HG02870 (cell line): ENCODE measurements at regions not wholly inside any gene's neighbourhood (a gene's known extent, or its start where the extent isn't known, plus 50 kb on each side); places are given as distances from the start of the nearest gene placed in this dataset.
"Not testable (repeated sequence)": the region's sequence is repeated elsewhere in the genome, so short reads cannot be mapped to it uniquely, and the experiment has no call there.

Source experiments
- ATAC-seq: cut with Tn5 transposase; IDR thresholded peaks from one replicate; pipeline ENCODE4 v1.9.1; 2021; ENCODE audit warnings: mild to moderate bottlenecking, moderate library complexity; ENCODE audit not compliant: unreplicated experiment

DNA sequence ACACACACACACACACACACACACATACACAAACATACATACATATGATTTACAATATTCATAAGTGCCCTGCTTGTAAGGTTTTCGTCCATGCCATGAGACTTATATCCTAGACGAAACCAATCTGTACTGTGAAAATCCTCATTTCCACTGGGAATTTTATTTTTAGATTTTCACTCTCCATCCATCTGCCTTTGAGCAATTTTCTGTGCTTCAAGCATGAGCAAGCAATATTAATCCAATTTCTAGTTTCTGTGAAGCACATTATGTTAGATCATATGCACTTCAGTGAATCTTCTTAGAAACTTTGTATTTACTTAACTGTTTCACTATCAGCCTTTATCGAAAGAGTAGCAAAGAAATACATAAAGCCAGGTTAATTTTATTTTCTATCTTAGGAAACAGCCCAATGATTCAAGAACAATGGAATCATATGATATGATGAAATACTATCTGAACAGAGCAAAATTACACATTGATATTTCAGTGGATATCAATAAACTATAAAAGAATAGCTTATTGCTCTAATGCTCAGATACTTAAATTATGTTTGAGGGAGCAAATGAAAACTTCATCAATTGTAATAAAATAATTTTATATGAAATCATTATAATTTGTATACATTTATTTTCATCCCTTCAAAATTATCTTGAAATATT lies 1100.7 kb upstream of the MIR17HG start:
- no peak for ATAC-seq

DNA sequence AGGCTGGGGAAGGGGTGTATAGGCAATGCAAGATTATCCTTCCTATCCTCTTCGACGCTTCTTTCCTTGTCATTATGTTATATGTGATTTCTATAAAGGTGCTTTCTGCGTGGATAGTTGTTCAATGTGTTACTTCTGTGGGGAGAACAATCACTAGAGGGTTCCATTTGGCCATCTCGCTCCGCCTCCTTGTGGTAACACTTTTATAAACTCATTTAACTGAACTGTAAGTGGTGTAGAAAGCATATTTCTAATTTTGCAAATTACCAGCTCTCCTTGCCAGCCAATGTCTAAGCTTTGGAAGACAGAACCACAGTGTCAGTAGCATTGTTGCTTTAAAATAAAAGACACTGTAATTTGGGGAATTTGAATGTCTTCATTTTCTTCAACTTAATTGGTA lies 1093.7 kb upstream of the MIR17HG start:
- ATAC-seq = no peak

DNA sequence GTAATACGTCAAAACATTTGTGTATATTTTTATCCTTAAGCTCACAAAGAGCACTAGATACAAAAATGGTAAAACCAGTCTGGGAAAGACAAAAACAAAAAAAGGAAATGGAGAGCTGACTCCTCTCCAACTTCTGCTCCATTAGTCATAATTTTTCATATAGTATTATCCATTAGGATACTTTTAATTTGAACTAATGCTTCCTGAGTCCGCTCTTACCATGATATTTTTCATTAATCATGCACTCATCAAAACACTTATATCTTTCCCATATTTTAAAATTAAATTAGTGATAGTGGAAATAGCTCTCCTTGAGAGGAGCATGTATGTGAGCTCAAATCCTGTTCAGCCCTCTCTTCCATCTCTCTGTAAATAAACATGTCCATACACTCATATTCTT lies 1093.0 kb upstream of the MIR17HG start:
- no peak for ATAC-seq

DNA sequence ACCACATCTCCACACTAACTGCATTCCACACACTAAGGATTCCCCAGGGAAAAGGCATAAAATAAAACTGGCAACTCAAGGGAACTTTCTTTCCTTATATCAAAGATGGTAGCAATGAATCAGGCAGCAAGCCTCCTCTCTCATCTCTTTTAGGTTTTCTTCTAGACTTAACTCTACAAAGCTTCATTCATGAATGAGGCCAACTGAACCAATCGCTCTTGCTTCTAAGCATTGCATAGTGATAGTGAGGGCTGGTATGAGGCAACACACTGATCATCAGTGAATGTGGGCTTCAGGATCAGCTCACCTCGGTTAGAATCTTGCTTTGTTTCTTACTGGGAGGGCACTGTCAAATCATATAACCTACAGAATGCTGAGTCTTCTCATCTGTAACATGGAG lies 1090.7 kb upstream of the MIR17HG start:
- no peak for ATAC-seq

DNA sequence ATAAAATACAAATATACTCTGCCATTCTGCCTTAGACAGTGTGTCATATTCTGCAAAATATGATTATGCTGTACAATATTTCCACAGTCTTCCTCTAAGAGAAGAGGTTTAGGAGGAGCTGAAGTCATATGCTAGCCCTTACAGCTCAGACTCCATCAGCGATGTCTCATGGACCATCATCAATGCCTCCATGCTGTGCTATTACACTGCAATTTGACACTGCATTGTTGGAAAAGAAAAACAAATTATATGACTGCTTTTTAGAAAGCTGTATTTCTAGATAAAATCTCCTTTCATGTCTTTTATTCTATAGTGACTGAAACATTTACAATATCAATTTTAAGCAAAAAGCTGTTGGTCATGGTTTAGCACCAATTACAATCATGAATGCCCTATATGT lies 1089.4 kb upstream of the MIR17HG start:
- ATAC-seq = no peak

DNA sequence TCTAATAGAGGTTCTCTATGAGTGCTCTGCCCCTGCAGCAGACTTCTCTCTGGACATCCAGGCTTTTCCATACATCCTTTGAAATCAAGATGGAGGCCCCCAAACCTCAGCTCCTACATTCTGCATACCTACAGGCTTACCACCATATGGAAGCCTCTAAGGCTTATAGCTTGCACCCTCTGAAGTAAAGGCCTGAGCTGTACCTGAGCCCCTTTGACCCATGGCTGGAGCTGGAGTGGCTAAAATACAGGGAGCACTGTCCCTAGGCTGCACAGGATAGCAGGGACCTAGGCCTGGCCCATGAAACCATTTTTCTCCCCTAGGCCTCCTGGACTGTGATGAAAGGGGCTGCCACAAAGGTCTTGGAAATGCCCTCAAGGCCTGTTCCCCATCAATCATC lies 1086.1 kb upstream of the MIR17HG start:
- no peak for ATAC-seq

DNA sequence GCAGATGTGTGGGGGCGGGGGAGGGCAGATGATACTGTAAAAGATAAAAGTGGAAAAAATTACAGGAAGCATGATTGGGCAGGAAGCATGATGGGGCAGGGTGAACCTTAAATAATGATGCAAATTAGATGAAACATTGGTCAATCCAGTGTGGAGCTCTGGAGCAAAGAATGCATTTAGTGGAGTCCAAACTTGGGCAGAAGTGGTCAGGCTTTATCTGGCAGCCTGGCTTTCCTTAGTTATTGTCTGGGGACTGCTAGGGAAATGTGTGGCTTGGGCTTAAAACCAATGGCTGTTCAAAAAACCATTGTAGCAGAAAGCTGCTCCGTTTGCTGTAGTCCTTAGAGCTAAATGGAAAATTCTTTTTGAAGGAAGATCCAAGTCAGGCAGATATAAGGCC lies 1077.3 kb upstream of the MIR17HG start:
- ATAC-seq = no peak

DNA sequence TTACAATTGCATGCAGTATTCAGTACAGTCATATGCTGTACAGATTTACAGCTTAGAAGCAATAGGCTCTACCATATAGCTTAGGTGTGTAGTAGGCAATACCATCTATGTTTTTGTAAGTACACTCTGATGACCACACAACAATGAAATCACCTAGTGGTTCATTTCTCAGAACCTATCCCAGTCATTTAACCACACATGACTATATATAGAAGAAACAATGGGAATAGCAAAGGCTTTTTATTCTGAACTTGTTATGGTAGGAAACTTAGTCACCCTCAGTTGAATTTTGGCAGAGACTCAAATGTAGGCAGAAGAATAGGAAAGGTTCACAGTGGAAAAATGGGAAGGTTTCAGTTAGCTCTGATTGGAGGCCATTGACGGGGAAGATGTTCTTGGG lies 1075.1 kb upstream of the MIR17HG start:
- ATAC-seq = no peak

DNA sequence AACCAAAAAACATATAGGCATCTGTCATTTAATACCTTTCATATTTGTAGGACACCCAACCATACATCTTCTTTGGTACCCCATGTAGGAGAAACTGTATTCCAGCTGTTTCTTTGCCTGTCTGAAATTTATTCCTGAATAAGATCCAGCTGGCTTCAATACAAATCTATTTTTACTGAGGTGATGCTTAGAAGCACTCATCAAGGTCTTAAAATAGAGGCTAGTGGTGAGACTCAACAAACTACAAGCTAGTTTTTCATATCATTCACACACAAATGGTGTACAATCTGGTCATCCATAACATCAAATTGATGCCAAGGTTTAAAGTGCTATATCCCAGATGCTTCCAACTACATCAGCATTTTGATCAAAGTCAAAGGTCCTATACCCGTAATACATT lies 1071.3 kb upstream of the MIR17HG start:
- ATAC-seq = no peak

DNA sequence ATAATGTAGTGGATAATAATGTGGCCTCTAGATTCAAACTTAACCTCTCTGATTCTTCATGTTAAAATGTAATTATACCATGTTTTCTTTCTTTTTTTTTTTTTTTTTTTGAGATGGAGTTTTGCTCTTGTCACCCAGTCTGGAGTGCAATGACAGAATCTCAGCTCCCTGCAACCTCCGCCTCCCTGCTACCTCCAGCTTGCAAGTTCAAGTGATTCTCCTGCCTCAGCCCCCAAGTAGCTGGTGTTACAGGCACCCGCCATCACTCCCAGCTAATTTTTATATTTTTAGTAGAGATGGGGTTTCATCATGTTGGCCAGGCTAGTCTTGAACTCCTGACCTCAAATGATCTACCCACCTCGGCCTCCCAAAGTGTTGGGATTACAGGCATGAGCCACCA lies 1069.3 kb upstream of the MIR17HG start:
- ATAC-seq = not testable (repeated sequence)

DNA sequence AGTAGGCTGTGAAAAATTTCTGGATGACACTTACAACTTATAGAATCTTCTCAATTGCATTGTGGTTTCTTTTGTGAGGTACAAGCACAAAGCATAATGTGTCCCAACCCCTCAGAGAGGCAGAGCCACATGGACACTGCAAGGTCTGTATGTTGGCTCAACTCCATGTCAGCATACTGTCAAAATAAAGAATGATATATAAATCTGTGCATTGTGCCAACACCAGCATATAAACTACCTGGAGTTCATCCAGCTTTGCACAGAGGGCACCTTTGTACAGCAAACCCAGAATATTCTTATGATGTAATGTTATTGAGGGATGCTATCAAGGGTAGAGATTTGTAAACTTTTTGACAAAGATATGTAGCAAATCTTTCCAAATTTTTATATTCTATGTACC lies 1065.8 kb upstream of the MIR17HG start:
- ATAC-seq = no peak

DNA sequence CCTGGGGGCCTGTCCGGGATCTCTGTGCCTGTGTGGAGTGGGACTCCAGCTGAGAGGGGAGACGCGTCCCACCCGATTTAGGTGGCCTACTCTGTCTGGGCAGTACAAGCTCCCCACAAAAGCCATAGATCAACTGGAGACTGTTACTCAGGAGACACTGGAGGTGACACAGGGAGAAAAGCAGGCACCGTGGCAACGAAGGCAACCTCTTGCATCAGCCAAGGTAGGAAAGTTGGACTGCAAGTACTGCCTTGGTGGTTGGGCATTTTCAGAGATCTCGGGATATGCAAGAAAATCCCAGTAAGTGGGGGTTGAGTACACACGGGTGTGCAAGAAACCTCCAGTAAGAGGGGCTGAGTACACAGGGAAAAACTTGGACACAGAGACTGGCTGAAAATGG lies 1060.0 kb upstream of the MIR17HG start:
- ATAC-seq = no peak

DNA sequence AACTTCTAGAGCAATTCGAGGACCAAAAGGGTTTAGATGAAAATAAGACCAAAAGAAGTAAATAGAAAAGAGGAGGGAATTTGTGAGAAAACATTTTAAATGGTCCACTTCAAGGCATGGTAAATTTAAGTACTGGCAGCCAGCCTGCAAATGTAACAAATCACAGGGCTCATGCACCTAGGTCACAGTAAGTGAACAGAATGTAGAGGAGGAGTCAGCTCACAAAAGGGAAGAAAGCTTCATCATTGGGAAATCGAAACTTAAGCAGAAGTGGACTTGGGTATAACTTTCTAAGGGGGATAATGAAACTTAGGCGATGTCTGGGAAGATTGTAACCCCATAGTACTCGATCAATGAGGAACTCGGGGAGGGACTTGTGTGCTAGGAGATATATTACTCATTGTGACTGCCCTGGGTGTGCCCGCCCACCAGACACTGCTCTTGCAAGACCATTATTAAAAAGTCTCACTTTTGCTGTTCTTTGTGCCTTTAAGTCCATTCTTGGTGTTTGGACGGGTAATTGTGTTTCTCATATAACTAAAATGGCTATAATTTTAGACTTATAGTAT lies 1053.6 kb upstream of the MIR17HG start:
- ATAC-seq = no peak

DNA sequence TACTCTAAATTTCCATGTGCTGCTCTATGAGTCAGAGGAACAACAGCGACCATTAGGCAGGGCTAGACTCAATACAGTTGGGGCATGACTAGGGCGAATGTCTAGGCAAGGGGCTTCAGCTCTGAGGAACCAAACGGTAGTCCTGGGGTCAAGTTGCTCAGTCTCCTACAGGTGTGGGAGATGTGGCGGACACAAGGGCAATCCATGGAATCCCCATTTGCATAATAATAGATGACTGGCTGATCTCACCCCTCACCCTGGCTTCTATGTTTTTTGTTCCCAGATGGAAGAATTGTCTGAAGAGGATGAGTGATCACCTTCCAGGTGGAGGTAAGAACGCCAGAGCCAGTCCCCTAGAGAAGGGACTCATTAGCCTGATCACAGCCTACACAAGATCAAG lies 1048.2 kb upstream of the MIR17HG start:
- no peak for ATAC-seq

DNA sequence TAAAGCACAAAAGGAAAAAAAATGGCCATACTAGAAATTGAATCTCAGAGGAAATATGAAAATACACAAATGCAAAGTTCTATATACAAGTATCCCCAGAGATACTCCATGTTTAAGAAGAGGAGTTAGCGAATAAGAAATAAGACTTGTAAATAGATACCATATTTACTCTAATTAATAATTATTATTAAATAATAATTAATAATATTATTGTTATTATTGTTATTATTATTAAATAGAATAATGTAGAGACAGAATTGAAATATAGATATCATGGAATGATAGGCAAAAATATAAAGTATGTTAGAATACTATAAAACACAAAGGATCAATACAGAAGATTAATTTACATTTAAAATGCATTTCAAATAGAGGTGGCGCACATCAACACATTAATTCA lies 1047.5 kb upstream of the MIR17HG start:
- ATAC-seq = no peak

DNA sequence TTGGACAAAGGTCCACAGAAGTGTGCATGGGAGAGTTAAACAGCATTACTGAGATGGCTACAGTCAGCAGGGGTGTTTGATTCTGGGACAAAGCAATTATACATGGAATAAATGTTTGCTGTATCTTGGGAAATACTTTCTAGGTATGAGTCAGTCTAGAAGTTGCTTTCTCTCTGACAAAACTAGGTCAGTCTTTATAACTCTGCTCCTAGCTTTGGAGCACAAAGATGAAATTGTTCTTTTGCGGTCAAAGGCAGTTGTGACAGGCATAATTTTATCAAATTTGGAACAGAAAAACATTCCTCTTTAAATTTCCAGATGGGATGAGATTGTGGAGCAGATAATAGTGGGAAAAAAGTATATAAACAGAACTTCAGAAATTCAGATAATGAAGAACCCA lies 1045.4 kb upstream of the MIR17HG start:
- no peak for ATAC-seq

DNA sequence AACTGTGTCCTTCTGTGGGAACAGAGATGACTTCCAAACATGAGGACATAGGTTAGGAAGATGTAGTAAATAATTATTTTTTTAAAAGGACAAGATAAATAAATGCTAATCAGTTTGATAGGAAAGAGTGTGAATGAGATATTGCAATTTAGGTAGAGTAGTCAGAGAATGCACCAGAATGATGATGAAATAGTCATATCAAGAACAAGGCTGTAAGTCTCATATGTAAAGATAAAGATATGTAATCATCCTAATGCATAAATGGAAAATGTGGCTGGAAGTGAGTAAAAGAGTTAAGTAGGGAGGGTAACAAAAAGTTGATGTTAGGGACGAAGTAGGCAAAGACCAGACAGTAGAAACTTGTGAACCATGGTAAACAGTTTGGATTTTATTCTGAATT lies 1041.7 kb upstream of the MIR17HG start:
- ATAC-seq = no peak

DNA sequence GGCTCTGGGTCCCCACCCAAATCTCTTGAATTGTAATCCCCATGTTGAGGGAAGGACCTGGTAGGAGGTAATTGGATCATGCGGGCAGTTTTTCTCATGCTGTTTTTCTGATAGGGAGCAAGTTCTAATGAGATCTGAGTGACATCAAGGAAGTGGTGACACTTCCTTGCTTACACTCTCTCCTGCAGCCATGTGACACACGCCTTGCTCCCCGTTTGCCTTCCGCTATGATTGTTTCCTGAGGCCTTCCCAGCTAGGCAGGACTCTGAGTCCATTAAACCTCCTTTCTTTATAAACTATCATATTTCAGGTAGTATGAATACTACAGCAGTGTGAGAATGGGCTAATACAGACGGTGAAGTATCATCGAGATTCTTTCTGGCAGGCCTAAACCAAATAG lies 1040.4 kb upstream of the MIR17HG start:
- ATAC-seq = no peak

DNA sequence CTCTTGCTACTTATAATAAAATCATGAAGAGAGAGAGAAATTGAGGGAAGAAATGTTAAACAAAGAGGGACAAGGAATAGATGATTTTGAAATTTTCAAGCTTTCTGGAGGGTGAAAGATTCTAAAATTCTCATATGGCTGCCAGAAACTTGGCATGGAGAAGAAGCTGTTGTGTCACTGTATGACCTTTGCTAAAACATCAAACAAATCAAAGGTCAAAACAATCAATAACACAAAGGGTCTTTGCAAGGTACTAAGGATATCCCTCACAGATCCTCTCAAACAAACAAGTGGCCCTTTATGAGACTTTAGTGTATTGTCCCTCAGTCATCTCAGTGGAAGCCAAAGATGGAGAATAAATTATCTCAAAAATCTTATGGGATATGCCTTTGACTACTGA lies 1039.2 kb upstream of the MIR17HG start:
- ATAC-seq = no peak

DNA sequence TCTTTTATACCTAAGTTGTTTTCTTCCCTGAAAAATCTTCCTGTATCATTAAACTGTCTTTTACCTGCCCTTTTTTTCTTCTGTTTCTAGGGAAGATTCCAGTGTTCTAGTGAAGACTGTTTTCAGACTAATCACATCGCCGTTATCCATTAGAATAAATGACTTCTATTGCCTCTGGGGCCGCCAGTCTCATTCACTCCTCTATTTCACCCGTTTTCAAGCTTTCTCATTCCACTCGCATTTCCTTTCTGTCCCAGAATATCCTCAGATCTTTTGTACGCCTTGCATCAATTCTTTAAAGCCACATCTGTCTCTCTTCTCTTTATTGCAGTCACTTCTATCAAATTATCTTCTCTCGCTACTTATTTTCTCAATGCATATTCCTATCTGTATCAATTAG lies 1035.6 kb upstream of the MIR17HG start:
- ATAC-seq = no peak

DNA sequence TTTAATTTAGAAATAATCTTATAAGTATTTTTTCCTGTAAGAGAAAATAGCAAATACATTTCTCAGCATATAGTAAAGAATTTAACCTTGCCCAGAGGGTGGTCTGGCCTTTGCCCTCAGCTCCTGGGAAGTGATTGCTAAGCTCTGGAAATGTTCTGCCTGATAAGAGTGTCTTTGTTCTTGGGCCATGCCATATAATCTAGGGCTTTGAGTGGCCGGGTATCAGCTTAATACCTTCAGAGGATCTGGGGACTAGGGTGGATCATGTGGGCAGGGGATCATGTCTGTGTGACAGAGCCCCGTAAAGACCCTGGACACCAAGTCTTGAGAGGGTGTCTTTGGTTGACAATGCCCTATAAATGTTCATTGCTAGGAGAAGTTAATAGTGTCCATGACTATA lies 1032.4 kb upstream of the MIR17HG start:
- ATAC-seq = no peak

DNA sequence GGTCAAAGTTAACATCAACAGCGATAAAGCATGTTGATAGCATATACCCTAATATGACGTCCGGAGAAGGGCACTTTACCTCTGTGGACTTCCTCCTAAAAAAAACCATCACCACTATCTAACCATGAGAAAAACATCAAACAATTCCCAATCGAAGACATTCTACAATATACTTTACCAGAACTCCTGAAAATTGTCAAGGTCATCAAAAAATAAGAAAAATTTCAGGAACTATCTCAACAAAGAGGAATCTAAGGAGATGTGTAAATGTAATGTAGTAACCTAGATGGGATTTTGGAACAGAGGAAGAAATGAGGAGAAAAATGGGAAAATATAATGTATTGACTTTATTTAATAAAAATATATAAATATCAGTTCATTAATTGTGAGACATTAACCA lies 1026.8 kb upstream of the MIR17HG start:
- no peak for ATAC-seq

DNA sequence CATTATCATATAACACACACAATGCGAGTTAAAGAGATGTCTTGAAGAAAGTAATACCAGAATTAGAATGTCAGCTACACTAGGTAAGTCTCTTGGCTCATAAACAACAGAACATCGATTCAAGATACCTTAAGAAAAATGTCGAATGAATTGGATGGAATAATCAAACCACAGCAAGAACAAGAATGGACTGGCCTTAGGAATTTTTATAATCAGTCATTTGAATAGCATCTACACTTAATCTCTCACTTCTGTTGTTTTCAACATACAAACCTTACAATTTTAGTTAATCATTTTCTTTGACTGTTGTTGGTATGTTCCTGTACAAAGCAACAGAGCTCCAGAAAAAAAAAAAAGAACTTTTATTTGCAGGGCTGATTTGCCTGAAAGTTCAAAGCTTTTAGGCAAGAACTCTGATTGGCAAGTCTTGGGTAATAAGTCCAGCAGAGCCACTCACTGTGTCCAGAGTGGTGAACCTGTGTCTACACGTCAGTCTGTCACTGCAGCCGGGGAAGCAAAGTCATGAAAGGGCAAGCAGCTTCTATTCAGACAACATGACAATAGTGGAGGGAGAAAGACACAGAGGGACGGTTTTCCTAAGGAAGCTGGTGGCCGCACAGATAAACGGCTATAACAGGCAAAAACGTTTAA lies 1026.1 kb upstream of the MIR17HG start:
- no peak for ATAC-seq
